Right lobe of liver (tissue), 6 donors: ENCODE measurements at regions not wholly inside any gene's neighbourhood (a gene's known extent, or its start where the extent isn't known, plus 50 kb on each side); places are given as distances from the start of the nearest gene placed in this dataset.
"Not testable (repeated sequence)": the region's sequence is repeated elsewhere in the genome, so short reads cannot be mapped to it uniquely, and the experiment has no call there.

Source experiments
- ATAC-seq, 4 donors: fragments of 200-7000 bp; cut with Tn5 transposase; one replicate each; pipeline ENCODE4 v1.9.1; 2020; ENCODE audit warnings: mild to moderate bottlenecking in 4 of 4, moderate library complexity in 4 of 4
- DNase-seq, 3 donors: peaks; one replicate each; pipeline ENCODE4 v3.0.0-alpha.2; 2020
- H3K27ac ChIP-seq, 3 donors: fragments of 200-600 bp; one replicate each; pipeline ENCODE4 v1.8.0; 2022
- H3K27me3 ChIP-seq, 2 donors: fragments of 200-600 bp; one replicate each; pipeline ENCODE4 v1.8.0; 2022
- H3K36me3 ChIP-seq, 4 donors: fragments of 200-600 bp; sonication (generic) in 1 of 4; one replicate each; pipeline versions ENCODE4 v1.5.1 to v1.8.0; 2017 to 2022; ENCODE audit warnings: control low read depth in 1 of 4
- H3K4me1 ChIP-seq, 4 donors: fragments of 200-600 bp; sonication (generic) in 1 of 4; one replicate each; pipeline versions ENCODE4 v1.5.1 to v1.8.0; 2017 to 2022; ENCODE audit warnings: control low read depth in 1 of 4
- H3K4me3 ChIP-seq, 3 donors: fragments of 200-600 bp; one replicate each; pipeline ENCODE4 v1.8.0; 2022
- H3K9me3 ChIP-seq, 4 donors: fragments of 200-600 bp; sonication (generic) in 1 of 4; one replicate each; pipeline versions ENCODE4 v1.5.1 to v1.8.0; 2017 to 2022; ENCODE audit warnings: control low read depth in 1 of 4
- POLR2A ChIP-seq: fragments of 450-650 bp; IDR thresholded peaks from one replicate; pipeline ENCODE4 v1.6.1; 2017; ENCODE audit warnings: antibody characterized with exemption, mild to moderate bottlenecking
- WGBS: methylation state at CpG from one replicate; pipeline ENCODE4 v1.1.6; 2018; ENCODE audit warnings: low coverage, low lambda C conversion rate; ENCODE audit not compliant: insufficient coverage; ENCODE audit errors: missing lambda C conversion rate; 5-methylcytosine and 5-hydroxymethylcytosine counted together
- intact Hi-C, 2 donors: fragments of 100-400 bp; cut with DNase I; formaldehyde crosslinking; loops; one replicate each; pipeline versions ENCODE4 v1.11.2 to v1.14.1; 2022
- TF ChIP-seq, protein P1 (sequence below), 4 donors: fragments of 200-600 bp in 3 of 4; fragments of 450-650 bp in 1 of 4; IDR thresholded peaks; one replicate each; pipeline versions ENCODE4 v1.5.1 to v1.8.0; 2016 to 2022; ENCODE audit warnings: antibody characterized with exemption in 4 of 4, mild to moderate bottlenecking in 2 of 4
- donor health status: DM: no; HTN: yes; CAD: no.
- donor health status: DM: no; HTN: no; CAD: no.
- donor health status: DM: no; HTN: no; CAD: no.
- donor health status: DM: no; HTN: yes; CAD: no.
- donor health status: DM: no; HTN: yes; CAD: no.

DNA sequence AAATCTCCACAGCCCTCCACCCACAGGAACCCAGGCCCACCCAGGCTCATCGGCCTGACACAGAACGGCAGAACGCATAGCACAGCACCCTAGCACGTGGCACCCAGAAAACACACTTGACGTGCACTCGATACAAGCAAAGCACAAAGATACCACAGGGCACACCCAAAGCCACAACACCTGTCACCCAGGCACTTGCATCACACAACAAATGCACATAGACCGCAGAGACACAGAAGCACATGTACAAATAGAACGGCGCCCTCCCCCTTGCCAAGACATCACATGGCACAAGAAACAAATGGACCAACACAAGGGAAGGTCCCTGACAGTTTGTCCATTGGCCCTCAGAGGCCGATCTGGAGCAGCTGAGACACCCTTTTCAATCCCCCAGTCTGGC, 147.7 kb upstream of the WSCD1 start:
- H3K4me3 ChIP-seq: no peak overlapping the region
- H3K4me1 ChIP-seq: no peaks in the 10 kb centered on the region
- no peak for TF ChIP-seq POLR2A
- TF ChIP-seq, protein P1, sequence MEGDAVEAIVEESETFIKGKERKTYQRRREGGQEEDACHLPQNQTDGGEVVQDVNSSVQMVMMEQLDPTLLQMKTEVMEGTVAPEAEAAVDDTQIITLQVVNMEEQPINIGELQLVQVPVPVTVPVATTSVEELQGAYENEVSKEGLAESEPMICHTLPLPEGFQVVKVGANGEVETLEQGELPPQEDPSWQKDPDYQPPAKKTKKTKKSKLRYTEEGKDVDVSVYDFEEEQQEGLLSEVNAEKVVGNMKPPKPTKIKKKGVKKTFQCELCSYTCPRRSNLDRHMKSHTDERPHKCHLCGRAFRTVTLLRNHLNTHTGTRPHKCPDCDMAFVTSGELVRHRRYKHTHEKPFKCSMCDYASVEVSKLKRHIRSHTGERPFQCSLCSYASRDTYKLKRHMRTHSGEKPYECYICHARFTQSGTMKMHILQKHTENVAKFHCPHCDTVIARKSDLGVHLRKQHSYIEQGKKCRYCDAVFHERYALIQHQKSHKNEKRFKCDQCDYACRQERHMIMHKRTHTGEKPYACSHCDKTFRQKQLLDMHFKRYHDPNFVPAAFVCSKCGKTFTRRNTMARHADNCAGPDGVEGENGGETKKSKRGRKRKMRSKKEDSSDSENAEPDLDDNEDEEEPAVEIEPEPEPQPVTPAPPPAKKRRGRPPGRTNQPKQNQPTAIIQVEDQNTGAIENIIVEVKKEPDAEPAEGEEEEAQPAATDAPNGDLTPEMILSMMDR (IDR thresholded peaks at IDR 0.05): no peak
- H3K27me3 ChIP-seq: no peaks in the 10 kb centered on the region
- no peak overlapping the region for H3K27ac ChIP-seq
- WGBS: 61% methylated on average over 7 of the region's 10 CpGs
- ATAC-seq (no peak), DNase-seq (no peak)
- no peaks in the 10 kb centered on the region for H3K9me3 ChIP-seq
- no peaks in the 10 kb centered on the region for H3K36me3 ChIP-seq
- intact Hi-C loops: no loop called here

DNA sequence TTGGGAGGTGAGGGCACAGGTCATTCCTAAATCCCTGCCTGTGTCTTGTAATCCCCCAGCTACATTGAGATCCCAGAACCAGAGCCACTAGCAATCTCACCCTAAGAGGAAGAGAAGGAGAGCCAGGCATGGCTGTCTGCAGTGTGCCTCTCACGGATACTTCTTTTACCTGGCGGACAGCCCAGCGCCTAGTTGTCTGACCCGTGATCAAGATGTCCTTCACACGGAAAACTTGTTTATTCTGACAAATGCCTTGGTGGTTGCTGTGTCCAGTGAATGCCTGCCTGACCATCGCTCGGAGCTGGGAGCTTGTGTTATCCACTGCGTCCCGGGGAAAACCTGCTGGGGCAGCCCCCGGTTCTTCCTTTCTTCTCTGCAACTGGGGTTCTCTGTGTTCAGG, 140.5 kb upstream of the WSCD1 start:
- no peak overlapping the region for H3K4me3 ChIP-seq
- TF ChIP-seq, protein P1 (IDR thresholded peaks at IDR 0.05): no peak
- TF ChIP-seq POLR2A: no peak
- no peak overlapping the region for H3K27ac ChIP-seq
- no peaks in the 10 kb centered on the region for H3K9me3 ChIP-seq
- ATAC-seq: no peak
- 90% methylated on average over 2 of the region's 10 CpGs for WGBS
- no peaks in the 10 kb centered on the region for H3K4me1 ChIP-seq
- intact Hi-C loops: no loop called here
- H3K27me3 ChIP-seq: no peaks in the 10 kb centered on the region
- no peaks in the 10 kb centered on the region for H3K36me3 ChIP-seq
- DNase-seq: no peak

- H3K4me1 ChIP-seq, H3K27ac ChIP-seq, H3K4me3 ChIP-seq, intact Hi-C loops, H3K27me3 ChIP-seq, H3K36me3 ChIP-seq, ATAC-seq, H3K9me3 ChIP-seq, DNase-seq: not testable (repeated sequence)
- WGBS: 80% methylated on average over 1 of the region's 1 CpG
Measured at GRCh38 chr17:5930555-5930954, 139.6 kb upstream of the WSCD1 start.

DNA sequence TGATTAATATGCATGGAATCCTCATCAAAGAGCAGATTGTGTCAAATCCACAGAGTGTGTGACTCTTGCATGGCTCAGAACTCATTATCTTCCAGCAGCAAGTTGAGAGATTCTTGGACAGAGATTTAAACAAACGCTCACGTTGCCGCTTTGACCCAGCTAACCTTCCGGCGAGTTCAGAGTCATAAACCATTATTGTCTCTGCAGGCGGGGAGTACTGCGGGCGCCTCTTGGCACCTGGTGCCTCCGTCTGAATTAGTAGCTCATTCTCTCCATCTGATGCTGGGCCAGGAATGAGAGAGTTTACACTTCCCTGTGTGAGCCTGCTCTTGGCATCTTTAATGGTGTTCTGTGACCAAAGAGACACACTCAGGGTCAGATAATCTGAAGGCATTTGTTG, 138.6 kb upstream of the WSCD1 start:
- intact Hi-C loops: no loop called here
- Histone ChIP-seq H3K4me1 (no peaks in the 10 kb centered on the region), H3K9me3 (no peaks in the 10 kb centered on the region), H3K27ac (no peak overlapping the region), H3K4me3 (no peak overlapping the region), H3K36me3 (no peaks in the 10 kb centered on the region), H3K27me3 (no peaks in the 10 kb centered on the region)
- ATAC-seq (no peak), DNase-seq (no peak)
- 51% methylated on average over 9 of the region's 9 CpGs for WGBS
- no peak for TF ChIP-seq POLR2A
- TF ChIP-seq, protein P1 (IDR thresholded peaks at IDR 0.05): no peak

GRCh38 chr17:5933430-5933829, 136.7 kb upstream of the WSCD1 start:
- no peak for DNase-seq
- no peaks in the 10 kb centered on the region for H3K9me3 ChIP-seq
- no peaks in the 10 kb centered on the region for H3K36me3 ChIP-seq
- WGBS: 100% methylated on average over 1 of the region's 7 CpGs
- H3K4me1 ChIP-seq: no peaks in the 10 kb centered on the region
- no peaks in the 10 kb centered on the region for H3K27me3 ChIP-seq
- TF ChIP-seq, protein P1 (IDR thresholded peaks at IDR 0.05): no peak
- TF ChIP-seq POLR2A: no peak
- intact Hi-C loops: no loop called here
- no peak overlapping the region for H3K4me3 ChIP-seq
- no peak overlapping the region for H3K27ac ChIP-seq
- ATAC-seq: no peak
